ENCODE measurements at regions not wholly inside any gene's neighbourhood (a gene's known extent, or its start where the extent isn't known, plus 50 kb on each side); places are given as distances from the start of the nearest gene placed in this dataset.

DNA sequence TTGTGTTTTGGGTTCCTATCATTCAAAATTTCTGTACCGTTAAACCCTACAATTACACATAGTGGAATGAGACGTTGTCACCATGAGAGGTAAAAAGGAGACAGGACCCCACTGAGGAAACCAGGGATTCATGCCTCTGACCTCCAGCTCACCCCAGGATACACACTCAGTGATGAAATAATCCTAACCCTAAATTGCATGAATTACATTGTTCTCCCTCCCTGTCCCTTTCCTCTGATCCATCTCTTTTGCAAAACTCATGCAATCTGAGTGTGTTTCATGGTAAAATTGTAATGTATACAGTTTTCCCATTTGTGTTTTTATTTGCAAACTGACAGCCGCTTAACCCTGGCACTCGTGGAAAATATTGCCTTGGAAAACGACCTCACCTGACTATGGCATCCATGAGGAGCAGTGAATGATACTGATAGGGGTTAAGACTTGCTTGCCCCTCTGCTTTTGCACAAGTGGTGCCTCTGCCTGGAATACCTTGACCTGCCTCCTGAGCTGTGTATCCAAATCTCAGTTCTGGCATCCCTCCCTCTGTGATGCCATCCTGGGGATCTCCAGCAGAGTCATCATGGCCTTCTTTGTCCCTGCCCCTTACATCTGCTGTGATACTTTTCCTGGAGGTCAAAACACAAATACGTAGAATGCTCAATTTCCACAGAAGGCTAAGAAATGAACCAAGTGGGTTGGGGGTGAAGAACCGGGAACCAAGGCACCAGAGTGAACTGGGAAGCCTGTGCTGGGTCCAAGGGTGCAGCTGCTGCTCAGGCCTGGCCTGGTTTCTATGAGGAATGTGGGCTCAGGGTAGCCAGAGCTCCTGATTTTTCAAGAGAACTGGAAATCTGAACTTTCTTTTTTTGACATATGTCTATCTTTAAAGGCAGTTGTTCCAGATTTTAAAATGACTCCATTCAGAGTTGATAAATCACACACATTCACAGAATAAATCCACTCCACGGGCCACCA is 211.6 kb upstream of the ZNF217 start:
- TF ChIP-seq, protein P1, sequence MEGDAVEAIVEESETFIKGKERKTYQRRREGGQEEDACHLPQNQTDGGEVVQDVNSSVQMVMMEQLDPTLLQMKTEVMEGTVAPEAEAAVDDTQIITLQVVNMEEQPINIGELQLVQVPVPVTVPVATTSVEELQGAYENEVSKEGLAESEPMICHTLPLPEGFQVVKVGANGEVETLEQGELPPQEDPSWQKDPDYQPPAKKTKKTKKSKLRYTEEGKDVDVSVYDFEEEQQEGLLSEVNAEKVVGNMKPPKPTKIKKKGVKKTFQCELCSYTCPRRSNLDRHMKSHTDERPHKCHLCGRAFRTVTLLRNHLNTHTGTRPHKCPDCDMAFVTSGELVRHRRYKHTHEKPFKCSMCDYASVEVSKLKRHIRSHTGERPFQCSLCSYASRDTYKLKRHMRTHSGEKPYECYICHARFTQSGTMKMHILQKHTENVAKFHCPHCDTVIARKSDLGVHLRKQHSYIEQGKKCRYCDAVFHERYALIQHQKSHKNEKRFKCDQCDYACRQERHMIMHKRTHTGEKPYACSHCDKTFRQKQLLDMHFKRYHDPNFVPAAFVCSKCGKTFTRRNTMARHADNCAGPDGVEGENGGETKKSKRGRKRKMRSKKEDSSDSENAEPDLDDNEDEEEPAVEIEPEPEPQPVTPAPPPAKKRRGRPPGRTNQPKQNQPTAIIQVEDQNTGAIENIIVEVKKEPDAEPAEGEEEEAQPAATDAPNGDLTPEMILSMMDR (IDR thresholded peaks at IDR 0.05 in 4 of 5, conservative IDR thresholded peaks at IDR 0.05 in 1 of 5): no peak
- TF ChIP-seq POLR2A (IDR thresholded peaks at IDR 0.05): no peak

Data from gastrocnemius medialis (tissue), 4 donors.